GM19397 (cell line): ENCODE measurements at regions not wholly inside any gene's neighbourhood (a gene's known extent, or its start where the extent isn't known, plus 50 kb on each side); places are given as distances from the start of the nearest gene placed in this dataset.

Experiments
- ATAC-seq: cut with Tn5 transposase; IDR thresholded peaks from one replicate; pipeline ENCODE4 v1.9.1; 2021; ENCODE audit warnings: mild to moderate bottlenecking, moderate library complexity; ENCODE audit not compliant: unreplicated experiment

DNA sequence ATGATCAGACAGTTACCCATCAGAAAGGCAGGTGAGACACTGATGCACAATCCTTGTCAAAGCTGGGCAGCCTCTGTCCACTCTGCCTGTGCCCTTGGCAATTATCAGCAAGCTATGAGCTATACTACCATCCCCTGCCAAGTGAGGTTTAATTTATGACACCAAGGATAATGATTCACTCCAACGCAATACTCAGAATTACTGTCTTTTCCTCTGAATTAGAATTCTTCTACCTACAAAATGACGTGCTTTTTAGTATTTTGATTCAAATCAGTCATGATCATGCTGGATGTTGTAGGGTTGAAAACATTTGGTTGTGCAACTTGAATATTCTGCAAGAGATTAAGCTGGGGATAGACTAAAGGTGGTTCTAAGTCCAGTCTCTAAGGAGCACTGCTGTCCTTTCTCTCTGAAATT lies 116.8 kb upstream of the SOX9 start:
- ATAC-seq, result no peak

- ATAC-seq, result no peak
These were observed 116.0 kb upstream of the SOX9 start for GRCh38 chr17:72004611-72005331.

GRCh38 chr17:72005332-72006163 lies 115.3 kb upstream of the SOX9 start:
- no peak for ATAC-seq

GRCh38 chr17:72008236-72008876 lies 112.5 kb upstream of the SOX9 start:
- no peak for ATAC-seq

DNA sequence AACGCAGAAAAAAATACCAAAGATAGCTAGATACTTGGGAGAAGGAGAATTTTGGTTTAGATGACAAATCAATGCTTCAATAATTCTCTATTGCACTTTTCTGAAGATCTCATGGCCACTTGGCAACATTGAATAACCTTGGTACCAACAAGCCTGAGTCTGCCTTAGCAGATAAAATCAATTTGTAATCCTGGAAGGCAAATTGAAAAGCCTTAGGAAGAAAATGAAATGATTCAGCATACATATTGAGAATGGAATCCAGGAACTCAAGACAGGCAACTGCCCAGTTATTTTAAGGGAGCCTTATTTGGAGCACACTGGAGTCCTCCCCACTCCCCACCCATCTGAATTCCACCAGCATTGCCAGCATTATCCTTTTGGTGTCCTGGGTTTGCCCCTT lies 109.3 kb upstream of the SOX9 start:
- no peak for ATAC-seq

DNA sequence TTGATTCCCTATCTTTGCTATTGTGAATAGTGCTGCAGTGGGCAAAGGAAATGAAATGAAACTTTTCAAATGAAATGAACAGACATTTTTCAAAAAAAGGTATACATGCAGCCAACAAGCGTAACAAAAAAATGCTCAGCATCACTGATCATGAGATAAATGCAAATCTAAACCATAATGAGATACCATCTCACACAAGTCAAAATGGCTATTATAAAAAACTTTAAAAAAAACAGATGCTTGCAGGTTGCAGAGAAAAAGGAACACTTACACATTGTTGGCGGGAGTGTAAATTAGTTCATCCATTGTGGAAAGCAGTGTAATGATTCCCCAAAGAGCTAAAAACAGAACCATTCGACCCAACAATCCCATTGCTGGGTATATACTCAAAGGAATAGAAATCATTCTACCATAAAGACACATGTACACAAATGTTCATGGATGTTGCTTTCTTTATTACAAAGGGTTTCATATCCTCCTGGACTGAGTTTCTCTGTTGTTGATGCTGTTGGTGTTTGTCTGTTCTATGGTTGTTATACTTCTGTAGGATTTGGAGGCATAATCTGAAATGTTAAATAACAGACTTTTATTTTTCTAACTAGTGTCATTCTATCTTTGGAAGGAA lies 99.3 kb upstream of the SOX9 start:
- no peak for ATAC-seq

DNA sequence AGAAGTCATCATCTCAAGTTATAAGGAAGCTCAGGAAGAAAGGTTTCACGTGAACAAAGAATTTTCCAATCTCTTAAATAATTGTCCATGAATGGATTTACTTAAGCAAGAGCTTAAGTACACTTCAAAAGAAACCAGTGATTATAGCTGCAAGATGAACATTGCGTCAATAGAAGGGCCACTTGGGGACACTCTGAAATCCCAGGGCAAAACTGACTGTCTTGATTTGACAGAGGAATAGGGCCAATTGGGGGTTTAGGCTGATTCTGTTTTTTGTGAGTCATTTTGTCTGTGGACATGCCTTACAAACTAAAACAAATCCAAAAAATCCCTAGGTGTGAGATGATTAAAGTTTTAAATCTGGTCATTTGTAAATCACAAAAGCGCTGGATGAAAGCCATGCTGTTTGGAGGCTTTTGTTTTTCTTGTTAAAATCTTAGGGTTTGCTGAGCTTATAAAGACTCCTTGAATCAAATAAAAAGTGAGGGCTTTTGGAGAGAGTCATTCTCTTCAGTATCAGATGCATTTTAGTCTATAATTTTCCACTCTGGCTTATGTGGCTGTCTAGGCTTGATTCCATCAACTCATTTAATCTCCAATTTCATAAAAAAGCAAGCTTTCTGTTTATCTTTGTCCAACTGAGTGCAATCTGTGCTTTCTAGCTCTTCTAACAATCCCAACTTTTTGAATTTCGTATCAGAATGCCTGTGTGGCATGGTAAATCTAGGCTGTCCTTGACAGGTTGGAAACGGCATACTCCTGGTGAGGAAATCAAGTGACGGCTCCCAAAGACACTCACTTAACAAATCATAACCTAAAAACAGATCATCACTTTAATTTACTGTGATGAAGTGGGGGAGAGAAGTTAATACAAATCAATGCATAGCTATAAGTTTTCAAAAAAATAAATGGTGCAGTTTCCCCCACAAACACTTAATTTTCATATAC lies 98.2 kb upstream of the SOX9 start:
- no peak for ATAC-seq

GRCh38 chr17:72024457-72024856 lies 96.4 kb upstream of the SOX9 start:
- ATAC-seq, result no peak

GRCh38 chr17:72025113-72025512 lies 95.7 kb upstream of the SOX9 start:
- ATAC-seq, result no peak

DNA sequence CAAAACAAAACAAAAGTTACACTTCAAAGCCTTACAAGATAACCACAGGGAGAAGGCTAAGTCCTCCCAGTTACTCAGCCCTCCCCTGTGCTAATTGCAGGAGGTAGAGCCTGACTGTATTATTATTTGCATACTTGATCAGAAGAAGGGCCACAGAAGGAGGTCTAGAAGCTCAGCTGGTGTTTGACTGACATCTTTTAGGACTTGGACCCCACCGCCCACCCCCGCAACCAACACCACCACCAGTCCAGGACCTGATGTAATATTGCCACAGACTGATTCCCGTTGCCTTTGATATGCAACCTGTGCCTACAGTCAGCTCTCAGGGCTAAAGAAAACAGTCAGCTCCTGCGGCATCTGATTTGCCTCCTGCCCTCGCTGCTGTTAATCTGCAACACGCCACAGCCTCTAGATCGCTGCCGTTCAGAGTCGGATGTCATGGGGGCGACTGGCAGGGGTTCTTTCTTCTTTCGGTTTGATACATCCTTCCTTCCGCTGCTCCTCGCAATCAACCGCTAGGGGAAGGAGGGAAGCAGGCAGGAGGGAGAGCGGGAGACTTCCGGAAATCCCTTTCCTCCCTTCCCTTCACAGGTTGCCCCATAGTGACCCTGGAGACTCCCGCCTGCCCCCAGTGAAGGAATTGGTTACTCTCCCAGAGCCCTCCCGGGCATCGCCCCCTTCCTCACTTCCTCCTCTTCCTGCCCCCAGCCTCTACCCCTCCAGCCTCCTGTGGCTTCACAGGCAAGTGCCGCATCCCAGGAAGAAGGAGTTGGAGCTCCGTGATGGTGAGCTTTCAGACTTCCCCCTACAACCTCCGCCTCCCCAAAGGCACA lies 90.5 kb upstream of the SOX9 start:
- peak; percentile 82 for ATAC-seq

- ATAC-seq, result no peak
These were observed 89.5 kb upstream of the SOX9 start for GRCh38 chr17:72031219-72031884.

- ATAC-seq, result no peak
These were observed 87.5 kb upstream of the SOX9 start for GRCh38 chr17:72033334-72033733.

- no peak for ATAC-seq
These were observed 86.8 kb upstream of the SOX9 start for GRCh38 chr17:72034000-72034399.

GRCh38 chr17:72038427-72038826 lies 82.4 kb upstream of the SOX9 start:
- ATAC-seq, result no peak

DNA sequence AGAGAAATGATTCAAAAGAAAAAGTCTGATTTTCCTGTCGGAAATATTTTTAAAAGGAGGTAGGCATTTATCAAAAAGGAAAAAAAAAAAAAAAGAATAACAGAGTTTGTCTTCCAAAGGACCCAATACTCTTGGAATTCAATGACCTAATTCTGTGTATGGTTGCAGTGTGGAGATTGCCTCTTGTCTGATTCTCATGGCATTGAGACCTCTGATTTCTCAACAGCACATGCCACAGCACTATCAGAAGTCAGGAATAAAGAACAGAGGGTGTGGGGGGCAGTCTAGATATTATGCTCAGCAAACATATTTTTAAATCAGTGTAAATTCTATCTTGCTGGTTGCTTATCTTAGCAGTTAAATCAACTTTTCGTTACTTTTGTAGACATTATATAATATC lies 81.3 kb upstream of the SOX9 start:
- ATAC-seq, result no peak

- no peak for ATAC-seq
These were observed 74.6 kb upstream of the SOX9 start for GRCh38 chr17:72046178-72046577.

- no peak for ATAC-seq
These were observed 73.9 kb upstream of the SOX9 start for GRCh38 chr17:72046643-72047612.

DNA sequence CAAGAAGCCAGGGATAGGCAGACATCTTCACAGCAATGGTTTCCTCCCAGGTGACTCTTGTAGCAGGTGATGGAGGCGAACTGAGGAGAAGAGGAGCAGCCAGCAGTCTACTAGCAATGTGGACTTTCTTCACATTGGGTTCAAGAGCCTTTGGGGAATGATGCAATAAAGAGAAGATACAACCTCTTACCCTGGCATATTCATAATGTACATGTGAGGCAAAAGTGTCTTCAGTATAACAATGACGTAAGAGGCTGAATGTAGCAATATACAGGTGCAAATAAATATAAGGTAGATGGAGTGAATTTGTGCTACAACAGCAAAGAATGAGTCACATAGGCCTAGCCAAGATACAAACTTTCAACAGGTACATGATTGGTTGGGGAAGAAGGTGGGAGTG lies 70.9 kb upstream of the SOX9 start:
- ATAC-seq, result no peak
